Brain microvascular endothelial cell (primary cell): ENCODE measurements at regions not wholly inside any gene's neighbourhood (a gene's known extent, or its start where the extent isn't known, plus 50 kb on each side); places are given as distances from the start of the nearest gene placed in this dataset.
"Not testable (repeated sequence)": the region's sequence is repeated elsewhere in the genome, so short reads cannot be mapped to it uniquely, and the experiment has no call there.

Experiments
- DNase-seq: peaks from one replicate; pipeline ENCODE4 v3.0.0-alpha.2; 2020
- H3K27ac ChIP-seq: fragments of 250-450 bp; sonication (Bioruptor Pico); 2 replicates; pipeline ENCODE4 v1.5.1; 2020; ENCODE audit warnings: mild to moderate bottlenecking, moderate library complexity
- H3K27me3 ChIP-seq: fragments of 250-450 bp; sonication (Bioruptor Pico); replicated peaks from 2 replicates; pipeline ENCODE4 v1.5.1; 2020; ENCODE audit warnings: mild to moderate bottlenecking
- H3K36me3 ChIP-seq: fragments of 250-450 bp; sonication (Bioruptor Pico); replicated peaks from 2 replicates; pipeline ENCODE4 v1.5.1; 2020; ENCODE audit warnings: mild to moderate bottlenecking
- H3K4me3 ChIP-seq: 2 replicates; pipeline ENCODE4 v1.5.1; 2011; ENCODE audit warnings: low read depth, mild to moderate bottlenecking, control low read depth, low read length, moderate library complexity
- CTCF ChIP-seq: IDR thresholded peaks from 2 replicates; pipeline ENCODE4 v1.5.1; 2011; ENCODE audit warnings: low read depth, mild to moderate bottlenecking, moderate library complexity, low read length, control low read depth, inconsistent platforms; ENCODE audit errors: missing control alignments
- in situ Hi-C: cut with HindIII; loops from 2 replicates; pipeline ENCODE4 v1.10.0; 2017; ENCODE audit warnings: low sequenced_read_pairs, low pct_ligation_motif_present

DNA sequence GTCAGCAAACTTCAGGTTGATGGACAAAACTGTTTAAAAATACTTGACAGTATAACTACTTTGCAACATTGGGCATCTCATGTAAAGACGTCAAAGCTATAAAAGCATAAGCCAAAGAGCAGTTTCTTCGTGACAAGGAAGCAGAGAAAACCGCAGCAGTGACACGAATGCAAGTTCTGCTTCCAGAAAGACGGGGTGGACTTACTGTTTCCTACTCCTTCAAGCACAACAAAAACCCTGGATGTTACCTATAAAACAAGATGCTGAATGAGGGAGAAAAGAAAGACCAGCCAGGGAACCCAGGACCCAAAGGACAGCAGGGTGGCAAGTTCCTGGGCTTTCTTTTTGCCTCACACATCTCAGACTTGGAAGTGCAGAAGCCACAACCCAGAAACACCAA, 98.0 kb downstream of the DLL1 start:
- Histone ChIP-seq H3K4me3 (no peak overlapping the region), H3K36me3 (no peaks in the 10 kb centered on the region), H3K27me3 (no peaks in the 10 kb centered on the region), H3K27ac (no peak overlapping the region)
- in situ Hi-C loops = no loop called here
- no peak for TF ChIP-seq CTCF
- no peak for DNase-seq

- H3K4me3 ChIP-seq, in situ Hi-C loops, H3K27ac ChIP-seq, H3K36me3 ChIP-seq, H3K27me3 ChIP-seq, DNase-seq: not testable (repeated sequence)
Observed at GRCh38 chr6:170192101-170192500, 98.8 kb downstream of the DLL1 start.

GRCh38 chr6:170190046-170190445, 100.8 kb downstream of the DLL1 start:
- in situ Hi-C loops = no loop called here
- H3K27ac ChIP-seq = no peak overlapping the region
- H3K36me3 ChIP-seq = no peaks in the 10 kb centered on the region
- no peak for DNase-seq
- H3K27me3 ChIP-seq = no peaks in the 10 kb centered on the region
- no peak overlapping the region for H3K4me3 ChIP-seq
- no peak for TF ChIP-seq CTCF

DNA sequence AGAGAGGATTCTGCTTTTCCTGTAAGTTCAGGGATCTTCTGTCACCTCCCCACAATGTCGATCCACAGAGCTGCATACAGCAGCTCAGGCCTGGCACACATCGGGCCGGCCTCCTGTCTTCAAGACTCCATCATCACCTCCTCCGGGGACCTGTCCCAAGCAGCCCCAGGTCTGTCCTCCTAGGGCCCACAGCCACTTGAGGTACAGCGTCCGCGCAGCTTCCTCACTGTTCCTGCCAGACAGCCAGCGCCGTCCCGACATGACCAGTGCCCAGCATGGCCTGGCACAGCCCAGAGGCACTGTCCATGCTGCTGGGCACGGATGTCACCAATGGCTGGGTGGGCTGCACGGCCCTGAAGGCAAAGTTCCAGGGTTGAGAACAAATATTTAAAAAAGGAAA, 101.6 kb downstream of the DLL1 start:
- Histone ChIP-seq H3K27ac (no peak overlapping the region), H3K27me3 (no peaks in the 10 kb centered on the region), H3K4me3 (no peak overlapping the region), H3K36me3 (no peaks in the 10 kb centered on the region)
- no peak for DNase-seq
- no peak for TF ChIP-seq CTCF
- in situ Hi-C loops = no loop called here

- H3K27ac ChIP-seq = no peak overlapping the region
- no peak for DNase-seq
- in situ Hi-C loops = no loop called here
- no peak for TF ChIP-seq CTCF
- no peak overlapping the region for H3K4me3 ChIP-seq
- no peaks in the 10 kb centered on the region for H3K36me3 ChIP-seq
- H3K27me3 ChIP-seq = no peaks in the 10 kb centered on the region
Observed at GRCh38 chr6:170188571-170189001, 102.3 kb downstream of the DLL1 start.

- in situ Hi-C loops = no loop called here
- no peaks in the 10 kb centered on the region for H3K36me3 ChIP-seq
- H3K27me3 ChIP-seq = no peaks in the 10 kb centered on the region
- no peak for DNase-seq
- no peak overlapping the region for H3K27ac ChIP-seq
- H3K4me3 ChIP-seq = no peak overlapping the region
- TF ChIP-seq CTCF = no peak
Observed at GRCh38 chr6:170187669-170188566, 103.0 kb downstream of the DLL1 start.
